KMS-11 (cell line): ENCODE measurements at regions not wholly inside any gene's neighbourhood (a gene's known extent, or its start where the extent isn't known, plus 50 kb on each side); places are given as distances from the start of the nearest gene placed in this dataset.

Source experiments
- H2AFZ ChIP-seq: fragments of 200-600 bp; sonication (generic); 2 replicates; pipeline ENCODE4 v1.6.1; 2016; ENCODE audit warnings: antibody characterized with exemption, mixed run types, low read depth
- H3K27ac ChIP-seq: fragments of 200-600 bp; sonication (generic); 2 replicates; pipeline ENCODE4 v1.6.1; 2016; ENCODE audit warnings: mild to moderate bottlenecking, mixed run types
- H3K27me3 ChIP-seq: fragments of 200-600 bp; sonication (generic); 2 replicates; pipeline ENCODE4 v1.6.1; 2017; ENCODE audit warnings: mild to moderate bottlenecking, low read depth, mixed run types, moderate library complexity; ENCODE audit not compliant: insufficient read depth
- H3K36me3 ChIP-seq: fragments of 200-600 bp; sonication (generic); 2 replicates; pipeline ENCODE4 v1.6.1; 2017; ENCODE audit warnings: mild to moderate bottlenecking, mixed run types; ENCODE audit not compliant: insufficient read depth
- H3K4me1 ChIP-seq: fragments of 200-600 bp; sonication (generic); 2 replicates; pipeline ENCODE4 v1.6.1; 2016; ENCODE audit warnings: mild to moderate bottlenecking, low read depth, mixed run types; ENCODE audit not compliant: poor library complexity, severe bottlenecking
- H3K4me2 ChIP-seq: fragments of 200-600 bp; sonication (generic); 2 replicates; pipeline ENCODE4 v1.7.0; 2016; ENCODE audit warnings: mild to moderate bottlenecking, mixed run types
- H3K4me3 ChIP-seq: fragments of 200-600 bp; sonication (generic); IDR thresholded peaks from 2 replicates; pipeline ENCODE4 v1.6.1; 2017; ENCODE audit warnings: low read depth, low read length, mixed read lengths; ENCODE audit not compliant: insufficient read depth
- H3K79me2 ChIP-seq: fragments of 200-600 bp; sonication (generic); 2 replicates; pipeline ENCODE4 v1.6.1; 2016; ENCODE audit warnings: low read depth, mixed run types; ENCODE audit not compliant: insufficient read depth
- H3K9ac ChIP-seq: fragments of 200-600 bp; sonication (generic); 2 replicates; pipeline ENCODE4 v1.6.1; 2016; ENCODE audit warnings: mild to moderate bottlenecking, mixed run types
- H4K20me1 ChIP-seq: fragments of 200-600 bp; sonication (generic); 2 replicates; pipeline ENCODE4 v1.6.1; 2016; ENCODE audit warnings: mild to moderate bottlenecking, mixed run types; ENCODE audit not compliant: insufficient read depth
- CTCF ChIP-seq: fragments of 200-600 bp; sonication (generic); conservative IDR thresholded peaks from 2 replicates; pipeline ENCODE4 v1.6.1; 2017; ENCODE audit warnings: low read depth, mild to moderate bottlenecking, antibody characterized with exemption, low read length, moderate library complexity, mixed read lengths

- H3K79me2 ChIP-seq: no peaks in the 10 kb centered on the region
- no peak overlapping the region for H3K27ac ChIP-seq
- no peaks in the 10 kb centered on the region for H3K27me3 ChIP-seq
- H3K9ac ChIP-seq: no peak overlapping the region
- H3K4me2 ChIP-seq: no peak overlapping the region
- no peak for TF ChIP-seq CTCF
- H3K4me1 ChIP-seq: no peaks in the 10 kb centered on the region
- no peak overlapping the region for H2AFZ ChIP-seq
- no peaks in the 10 kb centered on the region for H4K20me1 ChIP-seq
- no peak overlapping the region for H3K4me3 ChIP-seq
- H3K36me3 ChIP-seq: no peaks in the 10 kb centered on the region
Observed at GRCh38 chr4:176919631-176920030, 126.9 kb upstream of the VEGFC start.

- H3K4me1 ChIP-seq: no peaks in the 10 kb centered on the region
- TF ChIP-seq CTCF: no peak
- no peaks in the 10 kb centered on the region for H3K27me3 ChIP-seq
- no peak overlapping the region for H2AFZ ChIP-seq
- H3K4me3 ChIP-seq: no peak overlapping the region
- no peak overlapping the region for H3K27ac ChIP-seq
- no peak overlapping the region for H3K9ac ChIP-seq
- no peak overlapping the region for H3K4me2 ChIP-seq
- no peaks in the 10 kb centered on the region for H4K20me1 ChIP-seq
- no peaks in the 10 kb centered on the region for H3K36me3 ChIP-seq
- H3K79me2 ChIP-seq: no peaks in the 10 kb centered on the region
Observed at GRCh38 chr4:176920694-176921093, 128.0 kb upstream of the VEGFC start.

- H3K79me2 ChIP-seq: no peaks in the 10 kb centered on the region
- H3K27ac ChIP-seq: no peak overlapping the region
- H3K9ac ChIP-seq: no peak overlapping the region
- H3K4me1 ChIP-seq: no peaks in the 10 kb centered on the region
- H3K4me2 ChIP-seq: no peak overlapping the region
- TF ChIP-seq CTCF: no peak
- H4K20me1 ChIP-seq: no peaks in the 10 kb centered on the region
- H3K4me3 ChIP-seq: no peak overlapping the region
- H2AFZ ChIP-seq: no peak overlapping the region
- no peaks in the 10 kb centered on the region for H3K36me3 ChIP-seq
- no peaks in the 10 kb centered on the region for H3K27me3 ChIP-seq
Observed at GRCh38 chr4:176921256-176921655, 128.5 kb upstream of the VEGFC start.

GRCh38 chr4:176924238-176924637 is 131.5 kb upstream of the VEGFC start:
- TF ChIP-seq CTCF: no peak

More at GRCh38 chr4:176924238-176924637, 131.5 kb upstream of the VEGFC start:
- Histone ChIP-seq H3K27me3 (no peaks in the 10 kb centered on the region), H4K20me1 (no peaks in the 10 kb centered on the region), H3K4me1 (no peaks in the 10 kb centered on the region), H3K9ac (no peak overlapping the region), H3K36me3 (no peaks in the 10 kb centered on the region), H3K79me2 (no peaks in the 10 kb centered on the region), H2AFZ (no peak overlapping the region), H3K27ac (no peak overlapping the region), H3K4me3 (no peak overlapping the region), H3K4me2 (no peak overlapping the region)
